ENCODE measurements at regions not wholly inside any gene's neighbourhood (a gene's known extent, or its start where the extent isn't known, plus 50 kb on each side); places are given as distances from the start of the nearest gene placed in this dataset.

DNA sequence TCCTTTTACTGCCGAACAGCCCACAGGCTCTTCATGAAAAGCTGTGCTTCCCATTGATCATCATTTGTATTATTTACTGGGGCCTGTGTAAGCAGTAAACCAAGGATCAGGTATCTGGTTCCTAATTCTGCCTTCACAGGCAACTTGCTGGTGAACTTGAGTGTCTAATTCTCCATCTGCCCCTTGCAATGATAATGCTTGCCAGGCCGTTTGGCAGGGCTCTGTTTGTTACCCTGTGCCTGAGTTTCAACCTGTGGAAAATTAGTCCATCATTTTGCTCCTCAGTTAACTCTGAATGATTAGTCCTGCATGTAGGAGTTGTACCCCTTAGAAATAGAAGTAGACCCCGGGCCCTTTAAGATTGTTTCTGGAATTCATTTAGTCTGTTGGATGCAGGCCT, 298.4 kb upstream of the CADM1 start:
- no peak overlapping the region for H3K4me3 ChIP-seq (ENCODE audit: low read length)
- 0 out of 2 replicates have a peak, but pooled peaks cover 3% of the 10 kb centered on the region for H3K9me3 ChIP-seq (ENCODE audit: insufficient read depth, low read depth, low read length)
- H3K27ac ChIP-seq (ENCODE audit: low read length), result no peak overlapping the region
- H3K4me1 ChIP-seq (ENCODE audit: insufficient read depth, low read length), result no peaks in the 10 kb centered on the region
- H3K36me3 ChIP-seq (ENCODE audit: insufficient read depth, low read depth, low read length), result no peaks in the 10 kb centered on the region
- H3K27me3 ChIP-seq (ENCODE audit: insufficient read depth, low read length), result no peaks in the 10 kb centered on the region
- H3K9ac ChIP-seq (ENCODE audit: low read depth, low read length), result no peak overlapping the region

DNA sequence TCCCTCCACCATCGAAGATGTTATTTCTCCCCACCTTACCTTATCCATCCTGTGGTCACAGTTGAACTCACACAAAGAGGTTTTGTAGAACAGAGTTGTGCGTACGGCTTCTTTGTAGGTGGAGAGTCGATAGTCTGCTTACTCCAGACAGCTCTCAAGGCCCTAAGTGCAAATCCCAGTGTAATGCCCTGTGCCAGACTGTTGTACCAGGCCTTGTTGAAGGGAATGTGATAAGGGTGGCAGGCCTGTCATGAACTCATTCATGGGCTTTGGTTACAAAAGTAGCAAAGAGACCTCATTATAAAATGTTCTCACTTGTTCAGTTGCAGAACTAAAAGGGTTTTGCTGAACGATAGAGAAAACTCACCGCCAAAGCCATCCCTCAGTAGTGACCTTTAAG, 288.7 kb upstream of the CADM1 start:
- no peak overlapping the region for H3K9ac ChIP-seq (ENCODE audit: low read depth, low read length)
- H3K27ac ChIP-seq (ENCODE audit: low read length), result no peak overlapping the region
- H3K27me3 ChIP-seq (ENCODE audit: insufficient read depth, low read length), result no peaks in the 10 kb centered on the region
- H3K4me1 ChIP-seq (ENCODE audit: insufficient read depth, low read length), result no peaks in the 10 kb centered on the region
- no peaks in the 10 kb centered on the region for H3K9me3 ChIP-seq (ENCODE audit: insufficient read depth, low read depth, low read length)
- H3K4me3 ChIP-seq (ENCODE audit: low read length), result no peak overlapping the region
- H3K36me3 ChIP-seq (ENCODE audit: insufficient read depth, low read depth, low read length), result no peaks in the 10 kb centered on the region

- Histone ChIP-seq H3K9ac (ENCODE audit: low read depth, low read length) (no peak overlapping the region), H3K4me3 (ENCODE audit: low read length) (no peak overlapping the region), H3K4me1 (ENCODE audit: insufficient read depth, low read length) (no peaks in the 10 kb centered on the region), H3K36me3 (ENCODE audit: insufficient read depth, low read depth, low read length) (no peaks in the 10 kb centered on the region), H3K27ac (ENCODE audit: low read length) (no peak overlapping the region), H3K27me3 (ENCODE audit: insufficient read depth, low read length) (no peaks in the 10 kb centered on the region), H3K9me3 (ENCODE audit: insufficient read depth, low read depth, low read length) (no peaks in the 10 kb centered on the region)
Observed at GRCh38 chr11:115787302-115787701, 283.1 kb upstream of the CADM1 start.

- H3K27ac ChIP-seq (ENCODE audit: low read length), result no peak overlapping the region
- no peak overlapping the region for H3K9ac ChIP-seq (ENCODE audit: low read depth, low read length)
Observed at GRCh38 chr11:115784796-115785521, 280.7 kb upstream of the CADM1 start.

GRCh38 chr11:115780646-115781362, 276.6 kb upstream of the CADM1 start:
- no peak overlapping the region for H3K4me3 ChIP-seq (ENCODE audit: low read length)
- H3K36me3 ChIP-seq (ENCODE audit: insufficient read depth, low read depth, low read length), result no peaks in the 10 kb centered on the region
- no peaks in the 10 kb centered on the region for H3K9me3 ChIP-seq (ENCODE audit: insufficient read depth, low read depth, low read length)
- no peaks in the 10 kb centered on the region for H3K27me3 ChIP-seq (ENCODE audit: insufficient read depth, low read length)
- H3K27ac ChIP-seq (ENCODE audit: low read length), result no peak overlapping the region
- H3K9ac ChIP-seq (ENCODE audit: low read depth, low read length), result no peak overlapping the region
- no peaks in the 10 kb centered on the region for H3K4me1 ChIP-seq (ENCODE audit: insufficient read depth, low read length)

More at GRCh38 chr11:115784796-115785521, 280.7 kb upstream of the CADM1 start:
- Histone ChIP-seq H3K9me3 (ENCODE audit: insufficient read depth, low read depth, low read length) (no peaks in the 10 kb centered on the region), H3K4me1 (ENCODE audit: insufficient read depth, low read length) (no peaks in the 10 kb centered on the region), H3K27me3 (ENCODE audit: insufficient read depth, low read length) (no peaks in the 10 kb centered on the region), H3K36me3 (ENCODE audit: insufficient read depth, low read depth, low read length) (no peaks in the 10 kb centered on the region), H3K4me3 (ENCODE audit: low read length) (no peak overlapping the region)

GRCh38 chr11:115778928-115779650, 274.9 kb upstream of the CADM1 start:
- H3K4me3 ChIP-seq (ENCODE audit: low read length), result no peak overlapping the region

GRCh38 chr11:115776916-115777315, 272.7 kb upstream of the CADM1 start:
- Histone ChIP-seq H3K9me3 (ENCODE audit: insufficient read depth, low read depth, low read length) (no peaks in the 10 kb centered on the region), H3K9ac (ENCODE audit: low read depth, low read length) (no peak overlapping the region), H3K4me3 (ENCODE audit: low read length) (no peak overlapping the region), H3K4me1 (ENCODE audit: insufficient read depth, low read length) (no peaks in the 10 kb centered on the region), H3K36me3 (ENCODE audit: insufficient read depth, low read depth, low read length) (no peaks in the 10 kb centered on the region), H3K27ac (ENCODE audit: low read length) (no peak overlapping the region), H3K27me3 (ENCODE audit: insufficient read depth, low read length) (no peaks in the 10 kb centered on the region)

More at GRCh38 chr11:115778928-115779650, 274.9 kb upstream of the CADM1 start:
- H3K4me1 ChIP-seq (ENCODE audit: insufficient read depth, low read length), result no peaks in the 10 kb centered on the region
- H3K27me3 ChIP-seq (ENCODE audit: insufficient read depth, low read length), result no peaks in the 10 kb centered on the region
- no peak overlapping the region for H3K27ac ChIP-seq (ENCODE audit: low read length)
- no peaks in the 10 kb centered on the region for H3K36me3 ChIP-seq (ENCODE audit: insufficient read depth, low read depth, low read length)
- no peak overlapping the region for H3K9ac ChIP-seq (ENCODE audit: low read depth, low read length)
- no peaks in the 10 kb centered on the region for H3K9me3 ChIP-seq (ENCODE audit: insufficient read depth, low read depth, low read length)

DNA sequence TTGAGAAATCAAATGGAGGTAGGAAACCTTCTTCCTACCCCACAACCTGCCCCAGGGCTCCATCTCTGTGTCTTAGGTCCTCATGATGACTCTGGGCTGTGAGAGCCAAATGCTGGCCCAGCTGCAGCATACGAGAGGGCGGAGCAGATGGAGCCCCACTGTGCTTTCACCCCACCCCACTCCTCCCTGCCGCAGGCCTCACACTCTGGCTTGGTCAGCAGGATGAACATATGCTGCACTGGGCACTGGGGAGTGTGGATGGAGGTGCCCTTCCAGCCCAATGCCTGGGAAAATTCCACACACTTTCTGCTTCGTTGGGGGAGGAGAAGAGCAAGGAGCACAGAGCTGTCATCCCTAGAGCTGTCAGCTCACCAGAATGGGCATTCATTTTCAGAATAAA, 271.6 kb upstream of the CADM1 start:
- Histone ChIP-seq H3K4me3 (ENCODE audit: low read length) (no peak overlapping the region), H3K9me3 (ENCODE audit: insufficient read depth, low read depth, low read length) (no peaks in the 10 kb centered on the region), H3K4me1 (ENCODE audit: insufficient read depth, low read length) (no peaks in the 10 kb centered on the region), H3K27ac (ENCODE audit: low read length) (no peak overlapping the region), H3K36me3 (ENCODE audit: insufficient read depth, low read depth, low read length) (no peaks in the 10 kb centered on the region), H3K9ac (ENCODE audit: low read depth, low read length) (no peak overlapping the region), H3K27me3 (ENCODE audit: insufficient read depth, low read length) (no peaks in the 10 kb centered on the region)

DNA sequence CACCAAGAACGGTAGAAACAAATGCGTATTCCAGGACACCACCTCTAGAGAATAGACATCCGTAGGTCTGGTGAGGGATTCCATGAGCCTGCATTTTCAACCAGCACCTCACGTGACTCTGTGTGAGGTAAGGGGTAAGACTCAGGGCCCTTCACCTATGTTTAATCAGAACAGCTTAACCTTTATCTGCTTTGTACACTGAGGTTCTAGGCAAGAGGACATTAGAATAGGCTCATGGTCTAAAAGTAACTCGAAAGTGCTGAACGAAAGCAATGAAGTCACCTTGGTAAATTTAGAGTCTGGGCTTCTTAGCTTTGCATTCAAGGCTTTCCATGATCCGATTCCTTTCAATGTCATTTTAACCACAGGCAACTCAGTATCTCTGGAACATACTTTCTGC, 270.5 kb upstream of the CADM1 start:
- Histone ChIP-seq H3K4me3 (ENCODE audit: low read length) (no peak overlapping the region), H3K9ac (ENCODE audit: low read depth, low read length) (no peak overlapping the region), H3K36me3 (ENCODE audit: insufficient read depth, low read depth, low read length) (no peaks in the 10 kb centered on the region), H3K27ac (ENCODE audit: low read length) (no peak overlapping the region), H3K27me3 (ENCODE audit: insufficient read depth, low read length) (no peaks in the 10 kb centered on the region), H3K9me3 (ENCODE audit: insufficient read depth, low read depth, low read length) (no peaks in the 10 kb centered on the region), H3K4me1 (ENCODE audit: insufficient read depth, low read length) (no peaks in the 10 kb centered on the region)

- Histone ChIP-seq H3K36me3 (ENCODE audit: insufficient read depth, low read depth, low read length) (no peaks in the 10 kb centered on the region), H3K4me1 (ENCODE audit: insufficient read depth, low read length) (no peaks in the 10 kb centered on the region), H3K9ac (ENCODE audit: low read depth, low read length) (no peak overlapping the region), H3K27me3 (ENCODE audit: insufficient read depth, low read length) (no peaks in the 10 kb centered on the region), H3K9me3 (ENCODE audit: insufficient read depth, low read depth, low read length) (no peaks in the 10 kb centered on the region), H3K4me3 (ENCODE audit: low read length) (no peak overlapping the region), H3K27ac (ENCODE audit: low read length) (no peak overlapping the region)
Observed at GRCh38 chr11:115769891-115770290, 265.7 kb upstream of the CADM1 start.

DNA sequence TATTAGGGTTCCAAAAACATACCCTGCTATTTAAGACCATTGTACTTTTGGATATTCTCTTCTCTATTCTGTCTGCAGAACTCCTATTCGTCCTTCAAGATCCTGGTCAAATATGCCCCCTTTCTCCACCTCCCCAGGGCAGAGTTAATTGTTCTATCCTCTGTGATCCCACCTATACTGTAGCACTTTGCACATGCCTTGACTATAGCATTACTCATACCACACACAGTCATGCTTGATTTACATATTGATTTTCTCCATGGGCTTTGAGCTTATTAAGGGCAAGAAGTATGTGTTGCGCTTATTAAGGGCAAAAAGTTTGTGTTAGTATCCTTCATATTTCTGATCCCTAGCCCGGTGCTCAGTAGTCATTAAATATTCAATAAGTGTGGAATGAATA, 263.7 kb upstream of the CADM1 start:
- H3K4me3 ChIP-seq (ENCODE audit: low read length), result no peak overlapping the region
- no peaks in the 10 kb centered on the region for H3K9me3 ChIP-seq (ENCODE audit: insufficient read depth, low read depth, low read length)
- no peak overlapping the region for H3K9ac ChIP-seq (ENCODE audit: low read depth, low read length)
- no peaks in the 10 kb centered on the region for H3K36me3 ChIP-seq (ENCODE audit: insufficient read depth, low read depth, low read length)
- no peaks in the 10 kb centered on the region for H3K4me1 ChIP-seq (ENCODE audit: insufficient read depth, low read length)
- no peak overlapping the region for H3K27ac ChIP-seq (ENCODE audit: low read length)
- peaks cover 12% of the 10 kb centered on the region; the same call in 1 of the 2 replicates for H3K27me3 ChIP-seq (ENCODE audit: insufficient read depth, low read length)

Data from iPS-20b (cell line).